ENCODE measurements at regions not wholly inside any gene's neighbourhood (a gene's known extent, or its start where the extent isn't known, plus 50 kb on each side); places are given as distances from the start of the nearest gene placed in this dataset.

DNA sequence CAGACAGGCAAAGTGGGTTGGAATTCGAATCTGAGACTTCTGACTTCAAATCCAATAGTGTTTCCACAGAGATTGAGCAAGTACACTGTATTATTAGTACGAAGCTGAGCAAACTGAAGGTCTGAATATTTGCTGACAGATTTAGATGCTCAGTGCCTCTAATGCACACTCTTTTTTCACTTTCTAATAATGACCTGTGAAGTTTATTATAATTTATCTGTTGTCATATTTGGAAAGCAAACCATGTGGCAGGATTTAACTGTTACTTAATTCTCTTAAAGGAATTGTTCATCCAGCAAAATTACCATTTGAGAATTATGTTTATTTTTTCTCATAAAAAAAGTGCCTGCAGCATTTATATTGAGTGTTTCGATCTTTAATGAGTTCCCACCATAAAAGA is 277.3 kb downstream of the DMRT2 start:
- ChIA-PET POLR2A (no interaction called here), CTCF (no interaction called here)
- Histone ChIP-seq H4K20me1 (ENCODE audit: insufficient read depth) (no peaks in the 10 kb centered on the region), H3K4me1 (ENCODE audit: control insufficient read depth in 1 of 2, insufficient read depth in 2 of 2, low read depth in 1 of 2, low read length in 1 of 2) (no peaks in the 10 kb centered on the region), H3K36me3 (replicated peaks in 1 of 2; ENCODE audit: control insufficient read depth in 1 of 2, insufficient read depth in 2 of 2, low read length in 1 of 2) (no peaks in the 10 kb centered on the region), H2AFZ (ENCODE audit: low read depth) (no peak overlapping the region), H3K9me3 (no peaks in the 10 kb centered on the region), H3K4me2 (no peak overlapping the region), H3K27ac (ENCODE audit: low read depth in 2 of 2, low read length in 1 of 2) (no peak overlapping the region), H3K9ac (no peak overlapping the region), H3F3A (replicated peaks; ENCODE audit: insufficient read depth) (no peaks in the 10 kb centered on the region), H3K9me2 (no peaks in the 10 kb centered on the region), H3K79me2 (ENCODE audit: insufficient read depth) (no peaks in the 10 kb centered on the region), H3K27me3 (ENCODE audit: insufficient read depth) (no peaks in the 10 kb centered on the region), H3K4me3 (ENCODE audit: low read depth in 2 of 2, low read length in 1 of 2) (no peak overlapping the region)
- DNase-seq = no peak
- 5% methylated on average over 3 of the region's 3 CpGs for WGBS (ENCODE audit: low lambda C conversion rate)
- TF ChIP-seq SMC3 (IDR thresholded peaks at IDR 0.05; ENCODE audit: low read depth, low read length) (no peak), MXI1 (IDR thresholded peaks at IDR 0.05; ENCODE audit: low read depth, low read length) (no peak), ZBTB33 (IDR thresholded peaks at IDR 0.05; ENCODE audit: borderline replicate concordance, low read depth) (no peak), SIN3A (IDR thresholded peaks at IDR 0.05; ENCODE audit: borderline replicate concordance, low read depth, low read length) (no peak), RCOR1 (IDR thresholded peaks at IDR 0.05; ENCODE audit: low read length) (no peak)

- DNase-seq = no peak
- CTCF ChIA-PET = no interaction called here
- Histone ChIP-seq H3K4me3 (ENCODE audit: low read depth in 2 of 2, low read length in 1 of 2) (no peak overlapping the region), H4K20me1 (ENCODE audit: insufficient read depth) (no peaks in the 10 kb centered on the region), H3K4me2 (no peak overlapping the region), H3K27ac (ENCODE audit: low read depth in 2 of 2, low read length in 1 of 2) (no peak overlapping the region), H2AFZ (ENCODE audit: low read depth) (no peak overlapping the region), H3K4me1 (ENCODE audit: control insufficient read depth in 1 of 2, insufficient read depth in 2 of 2, low read depth in 1 of 2, low read length in 1 of 2) (no peaks in the 10 kb centered on the region), H3K9me3 (no peaks in the 10 kb centered on the region), H3K27me3 (ENCODE audit: insufficient read depth) (no peaks in the 10 kb centered on the region), H3K79me2 (ENCODE audit: insufficient read depth) (no peaks in the 10 kb centered on the region), H3K36me3 (replicated peaks in 1 of 2; ENCODE audit: control insufficient read depth in 1 of 2, insufficient read depth in 2 of 2, low read length in 1 of 2) (no peaks in the 10 kb centered on the region), H3K9ac (no peak overlapping the region), H3F3A (replicated peaks; ENCODE audit: insufficient read depth) (no peaks in the 10 kb centered on the region), H3K9me2 (no peaks in the 10 kb centered on the region)
- 4% methylated on average over 4 of the region's 4 CpGs for WGBS (ENCODE audit: low lambda C conversion rate)
- TF ChIP-seq FOXM1 (IDR thresholded peaks at IDR 0.05; ENCODE audit: low read depth) = no peak
- TF ChIP-seq SIN3A (IDR thresholded peaks at IDR 0.05; ENCODE audit: borderline replicate concordance, low read depth, low read length) = no peak
- no peak for TF ChIP-seq USF2 (IDR thresholded peaks at IDR 0.05; ENCODE audit: borderline replicate concordance, low read depth, low read length)
- no peak for TF ChIP-seq ELF1 (IDR thresholded peaks at IDR 0.05)
- no peak for TF ChIP-seq RCOR1 (IDR thresholded peaks at IDR 0.05; ENCODE audit: low read length)
- no peak for TF ChIP-seq NRF1 (IDR thresholded peaks at IDR 0.05; ENCODE audit: low read depth, low read length)
- no peak for TF ChIP-seq FOSL2 (IDR thresholded peaks at IDR 0.05; ENCODE audit: borderline replicate concordance, low read depth)
- no peak for TF ChIP-seq GATA2 (CRISPR knock-in tag; IDR thresholded peaks at IDR 0.05)
- TF ChIP-seq MXI1 (IDR thresholded peaks at IDR 0.05; ENCODE audit: low read depth, low read length) = no peak
- TF ChIP-seq EZH2phosphoT487 (IDR thresholded peaks at IDR 0.05; ENCODE audit: borderline replicate concordance, low read depth) = no peak
- no peak for TF ChIP-seq FOXJ3 (CRISPR knock-in tag; IDR thresholded peaks at IDR 0.05)
- POLR2A ChIA-PET = no interaction called here
These were observed 278.2 kb downstream of the DMRT2 start for GRCh38 chr9:1328341-1328740.
